ENCODE measurements at regions not wholly inside any gene's neighbourhood (a gene's known extent, or its start where the extent isn't known, plus 50 kb on each side); places are given as distances from the start of the nearest gene placed in this dataset.

GRCh38 chr3:22490747-22491146 lies 712.4 kb upstream of the UBE2E2 start:
- H3K4me3 Mint-ChIP-seq (ENCODE audit: unreplicated experiment) = no peak overlapping the region
- peaks cover 20% of the 10 kb centered on the region for H3K4me1 Mint-ChIP-seq (ENCODE audit: insufficient read depth, unreplicated experiment)
- H3K27me3 Mint-ChIP-seq (ENCODE audit: insufficient read depth, unreplicated experiment) = no peaks in the 10 kb centered on the region
- no peak for DNase-seq (ENCODE audit: unreplicated experiment)
- no peaks in the 10 kb centered on the region for H3K9me3 Mint-ChIP-seq (ENCODE audit: unreplicated experiment)
- intact Hi-C loops (cut with micrococcal nuclease) = no loop called here
- POLR2A ChIA-PET = no interaction called here
- no peak overlapping the region for H3K27ac Mint-ChIP-seq (ENCODE audit: low read depth, unreplicated experiment)
- TF ChIP-seq, protein P1, sequence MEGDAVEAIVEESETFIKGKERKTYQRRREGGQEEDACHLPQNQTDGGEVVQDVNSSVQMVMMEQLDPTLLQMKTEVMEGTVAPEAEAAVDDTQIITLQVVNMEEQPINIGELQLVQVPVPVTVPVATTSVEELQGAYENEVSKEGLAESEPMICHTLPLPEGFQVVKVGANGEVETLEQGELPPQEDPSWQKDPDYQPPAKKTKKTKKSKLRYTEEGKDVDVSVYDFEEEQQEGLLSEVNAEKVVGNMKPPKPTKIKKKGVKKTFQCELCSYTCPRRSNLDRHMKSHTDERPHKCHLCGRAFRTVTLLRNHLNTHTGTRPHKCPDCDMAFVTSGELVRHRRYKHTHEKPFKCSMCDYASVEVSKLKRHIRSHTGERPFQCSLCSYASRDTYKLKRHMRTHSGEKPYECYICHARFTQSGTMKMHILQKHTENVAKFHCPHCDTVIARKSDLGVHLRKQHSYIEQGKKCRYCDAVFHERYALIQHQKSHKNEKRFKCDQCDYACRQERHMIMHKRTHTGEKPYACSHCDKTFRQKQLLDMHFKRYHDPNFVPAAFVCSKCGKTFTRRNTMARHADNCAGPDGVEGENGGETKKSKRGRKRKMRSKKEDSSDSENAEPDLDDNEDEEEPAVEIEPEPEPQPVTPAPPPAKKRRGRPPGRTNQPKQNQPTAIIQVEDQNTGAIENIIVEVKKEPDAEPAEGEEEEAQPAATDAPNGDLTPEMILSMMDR (IDR thresholded peaks at IDR 0.05; ENCODE audit: unreplicated experiment) = no peak
- CTCF ChIA-PET = no interaction called here
- BruUV-seq (replicated peaks) = no TSS peak
- no peaks in the 10 kb centered on the region for H3K36me3 Mint-ChIP-seq (ENCODE audit: insufficient read depth, unreplicated experiment)

GRCh38 chr3:22491344-22491743 lies 711.8 kb upstream of the UBE2E2 start:
- intact Hi-C loops (cut with micrococcal nuclease) = no loop called here
- H3K27ac Mint-ChIP-seq (ENCODE audit: low read depth, unreplicated experiment) = no peak overlapping the region
- H3K4me3 Mint-ChIP-seq (ENCODE audit: unreplicated experiment) = no peak overlapping the region
- no peaks in the 10 kb centered on the region for H3K36me3 Mint-ChIP-seq (ENCODE audit: insufficient read depth, unreplicated experiment)
- DNase-seq (ENCODE audit: unreplicated experiment) = no peak
- ChIA-PET CTCF (no interaction called here), POLR2A (interaction anchor here (0.6 kb wide), 1 partner anchor 15 kb away, joined by 3 read pairs; no protein-coding TSS in a partner anchor)
- TF ChIP-seq, protein P1 (IDR thresholded peaks at IDR 0.05; ENCODE audit: unreplicated experiment) = no peak
- H3K9me3 Mint-ChIP-seq (ENCODE audit: unreplicated experiment) = no peaks in the 10 kb centered on the region
- H3K27me3 Mint-ChIP-seq (ENCODE audit: insufficient read depth, unreplicated experiment) = no peaks in the 10 kb centered on the region
- no TSS peak for BruUV-seq (replicated peaks)
- H3K4me1 Mint-ChIP-seq (ENCODE audit: insufficient read depth, unreplicated experiment) = peaks cover 20% of the 10 kb centered on the region

GRCh38 chr3:22492342-22492741 lies 710.8 kb upstream of the UBE2E2 start:
- no peak overlapping the region for H3K27ac Mint-ChIP-seq (ENCODE audit: low read depth, unreplicated experiment)
- H3K9me3 Mint-ChIP-seq (ENCODE audit: unreplicated experiment) = no peaks in the 10 kb centered on the region
- POLR2A ChIA-PET = no interaction called here
- intact Hi-C loops (cut with micrococcal nuclease) = no loop called here
- TF ChIP-seq, protein P1 (IDR thresholded peaks at IDR 0.05; ENCODE audit: unreplicated experiment) = no peak
- H3K4me1 Mint-ChIP-seq (ENCODE audit: insufficient read depth, unreplicated experiment) = peaks cover 24% of the 10 kb centered on the region
- H3K4me3 Mint-ChIP-seq (ENCODE audit: unreplicated experiment) = no peak overlapping the region
- no peaks in the 10 kb centered on the region for H3K36me3 Mint-ChIP-seq (ENCODE audit: insufficient read depth, unreplicated experiment)
- no peak for DNase-seq (ENCODE audit: unreplicated experiment)
- no TSS peak for BruUV-seq (replicated peaks)
- CTCF ChIA-PET = no interaction called here
- no peaks in the 10 kb centered on the region for H3K27me3 Mint-ChIP-seq (ENCODE audit: insufficient read depth, unreplicated experiment)

DNA sequence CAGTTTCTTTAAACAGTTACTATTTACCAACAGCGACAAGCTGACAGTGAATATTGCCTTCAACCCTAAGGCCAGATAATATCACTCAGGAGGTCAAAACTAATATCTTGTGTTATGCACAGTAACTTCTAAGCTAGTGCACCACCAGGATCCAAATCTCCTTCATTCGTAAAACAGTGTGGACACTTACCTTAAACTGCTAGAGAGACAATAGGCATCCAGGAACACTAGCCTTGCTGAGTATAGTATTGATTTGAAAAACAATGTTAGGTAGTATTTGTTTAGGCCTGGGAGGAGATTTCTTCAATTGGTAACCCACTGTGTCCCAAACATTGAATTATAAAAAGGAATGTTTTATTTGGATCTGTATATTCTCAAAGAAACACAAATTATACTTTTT lies 707.9 kb upstream of the UBE2E2 start:
- Mint-ChIP-seq H3K36me3 (ENCODE audit: insufficient read depth, unreplicated experiment) (no peaks in the 10 kb centered on the region), H3K9me3 (ENCODE audit: unreplicated experiment) (no peaks in the 10 kb centered on the region), H3K4me1 (ENCODE audit: insufficient read depth, unreplicated experiment) (peaks cover 12% of the 10 kb centered on the region), H3K27me3 (ENCODE audit: insufficient read depth, unreplicated experiment) (no peaks in the 10 kb centered on the region), H3K27ac (ENCODE audit: low read depth, unreplicated experiment) (no peak overlapping the region), H3K4me3 (ENCODE audit: unreplicated experiment) (no peak overlapping the region)
- POLR2A ChIA-PET = interaction anchor here (0.6 kb wide), 1 partner anchor 453 kb away, joined by 4 read pairs; no protein-coding TSS in a partner anchor
- TF ChIP-seq, protein P1 (IDR thresholded peaks at IDR 0.05; ENCODE audit: unreplicated experiment) = no peak
- CTCF ChIA-PET = interaction anchor here (1.0 kb wide), 1 partner anchor 468 kb away, joined by 3 read pairs; no protein-coding TSS in a partner anchor
- DNase-seq (ENCODE audit: unreplicated experiment) = no peak
- BruUV-seq (replicated peaks) = no TSS peak
- intact Hi-C loops (cut with micrococcal nuclease) = no loop called here

Data from MCF 10A (cell line).